A549 (cell line): ENCODE measurements at regions not wholly inside any gene's neighbourhood (a gene's known extent, or its start where the extent isn't known, plus 50 kb on each side); places are given as distances from the start of the nearest gene placed in this dataset.

ENCODE experiments used
- CBX8 ChIP-seq: fragments of 200-600 bp; sonication (generic); IDR thresholded peaks from 2 replicates; pipeline ENCODE4 v1.6.1; 2016
- CHD2 ChIP-seq: fragments of 150-350 bp; IDR thresholded peaks from 2 replicates; pipeline ENCODE4 v1.6.1; 2014; ENCODE audit warnings: low read length; ENCODE audit not compliant: partially characterized antibody
- E2F6 ChIP-seq: IDR thresholded peaks from 2 replicates; pipeline ENCODE4 v1.6.1; 2012; ENCODE audit warnings: low read depth, borderline replicate concordance
- EHMT2 ChIP-seq: fragments of 200-600 bp; sonication (generic); IDR thresholded peaks from 2 replicates; pipeline ENCODE4 v1.6.1; 2016; ENCODE audit warnings: antibody characterized with exemption, low read depth, mild to moderate bottlenecking, moderate library complexity
- ESRRA ChIP-seq: fragments of 150-350 bp; IDR thresholded peaks from 2 replicates; pipeline ENCODE4 v1.6.1; 2014; ENCODE audit warnings: mild to moderate bottlenecking, low read length, borderline replicate concordance
- FOXS1 ChIP-seq: fragments of 250-450 bp; sonication (Bioruptor Pico); IDR thresholded peaks from 2 replicates; pipeline ENCODE4 v1.5.0; 2020; ENCODE audit warnings: mild to moderate bottlenecking, moderate library complexity
- GATA3 ChIP-seq: IDR thresholded peaks from 2 replicates; pipeline ENCODE4 v1.6.1; 2012; ENCODE audit warnings: borderline replicate concordance
- HMGXB4 ChIP-seq: fragments of 250-450 bp; sonication (Bioruptor Pico); IDR thresholded peaks from 2 replicates; pipeline ENCODE4 v1.5.0; 2021; ENCODE audit warnings: mild to moderate bottlenecking, moderate library complexity, borderline replicate concordance
- HOXA7 ChIP-seq: fragments of 250-450 bp; sonication (Bioruptor Pico); IDR thresholded peaks from 2 replicates; pipeline ENCODE4 v1.5.0; 2020; ENCODE audit warnings: mild to moderate bottlenecking, moderate library complexity
- JUN ChIP-seq, 2 experiments: fragments of >200 bp; sonication (Bioruptor Twin); formaldehyde crosslinking; IDR thresholded peaks; 2 replicates in 1 of 2; 3 replicates in 1 of 2; pipeline ENCODE4 v1.6.1; 2016 to 2017
- KDM5A ChIP-seq: fragments of 200-600 bp; sonication (generic); IDR thresholded peaks from 2 replicates; pipeline ENCODE4 v1.6.1; 2016; ENCODE audit warnings: antibody characterized with exemption, mild to moderate bottlenecking
- MAX ChIP-seq: IDR thresholded peaks from 2 replicates; pipeline ENCODE4 v1.6.1; 2012
- MAZ ChIP-seq: fragments of 150-350 bp; IDR thresholded peaks from 2 replicates; pipeline ENCODE4 v1.6.1; 2014; ENCODE audit warnings: antibody characterized with exemption, low read depth, low read length, borderline replicate concordance
- NFE2L2 ChIP-seq: fragments of 150-350 bp; conservative IDR thresholded peaks from 2 replicates; pipeline ENCODE4 v1.6.1; 2014; ENCODE audit warnings: low read length
- NPAS2 ChIP-seq: fragments of 250-450 bp; sonication (Bioruptor Pico); IDR thresholded peaks from 2 replicates; pipeline ENCODE4 v1.8.0; 2022; ENCODE audit warnings: mild to moderate bottlenecking, moderate library complexity, borderline replicate concordance
- NR3C1 ChIP-seq: fragments of >200 bp; sonication (Bioruptor Twin); formaldehyde crosslinking; IDR thresholded peaks from 3 replicates; pipeline ENCODE4 v1.6.1; 2017
- PBX3 ChIP-seq: IDR thresholded peaks from 2 replicates; pipeline ENCODE4 v1.6.1; 2012
- POLR2A ChIP-seq: IDR thresholded peaks from 2 replicates; pipeline ENCODE4 v1.6.1; 2012; ENCODE audit warnings: mild to moderate bottlenecking, low read length
- RARB ChIP-seq: fragments of 250-450 bp; sonication (Bioruptor Pico); IDR thresholded peaks from 2 replicates; pipeline ENCODE4 v1.8.0; 2021; ENCODE audit warnings: mild to moderate bottlenecking, moderate library complexity
- RFX5 ChIP-seq: fragments of 450-650 bp; IDR thresholded peaks from 2 replicates; pipeline ENCODE4 v1.7.1; 2014; ENCODE audit warnings: antibody characterized with exemption, mild to moderate bottlenecking, moderate library complexity
- RNF2 ChIP-seq: fragments of 200-600 bp; sonication (generic); IDR thresholded peaks from 2 replicates; pipeline ENCODE4 v1.6.1; 2016; ENCODE audit warnings: low read depth, mild to moderate bottlenecking, antibody characterized with exemption, moderate library complexity, borderline replicate concordance
- TFCP2L1 ChIP-seq: fragments of 250-450 bp; sonication (Bioruptor Pico); IDR thresholded peaks from 2 replicates; pipeline ENCODE4 v1.5.0; 2021; ENCODE audit warnings: mild to moderate bottlenecking
- ZC3H11A ChIP-seq: fragments of 450-650 bp; IDR thresholded peaks from 2 replicates; pipeline ENCODE4 v1.6.1; 2014; ENCODE audit warnings: antibody characterized with exemption, mild to moderate bottlenecking
- ZFP36 ChIP-seq: fragments of 450-650 bp; IDR thresholded peaks from 2 replicates; pipeline ENCODE4 v1.6.1; 2014; ENCODE audit warnings: borderline replicate concordance; ENCODE audit not compliant: partially characterized antibody
- TF ChIP-seq, protein P1 (sequence below): fragments of 450-650 bp; IDR thresholded peaks from 2 replicates; pipeline ENCODE4 v1.6.1; 2014; ENCODE audit warnings: antibody characterized with exemption
- TF ChIP-seq, protein P2 (sequence below): fragments of 200-600 bp; sonication (generic); IDR thresholded peaks from 2 replicates; pipeline ENCODE4 v1.6.1; 2016; ENCODE audit warnings: antibody characterized with exemption, mild to moderate bottlenecking, moderate library complexity
- TF ChIP-seq, protein P3 (sequence below): fragments of >200 bp; sonication (Bioruptor Twin); formaldehyde crosslinking; IDR thresholded peaks from 2 replicates; pipeline ENCODE4 v1.6.1; 2016

DNA sequence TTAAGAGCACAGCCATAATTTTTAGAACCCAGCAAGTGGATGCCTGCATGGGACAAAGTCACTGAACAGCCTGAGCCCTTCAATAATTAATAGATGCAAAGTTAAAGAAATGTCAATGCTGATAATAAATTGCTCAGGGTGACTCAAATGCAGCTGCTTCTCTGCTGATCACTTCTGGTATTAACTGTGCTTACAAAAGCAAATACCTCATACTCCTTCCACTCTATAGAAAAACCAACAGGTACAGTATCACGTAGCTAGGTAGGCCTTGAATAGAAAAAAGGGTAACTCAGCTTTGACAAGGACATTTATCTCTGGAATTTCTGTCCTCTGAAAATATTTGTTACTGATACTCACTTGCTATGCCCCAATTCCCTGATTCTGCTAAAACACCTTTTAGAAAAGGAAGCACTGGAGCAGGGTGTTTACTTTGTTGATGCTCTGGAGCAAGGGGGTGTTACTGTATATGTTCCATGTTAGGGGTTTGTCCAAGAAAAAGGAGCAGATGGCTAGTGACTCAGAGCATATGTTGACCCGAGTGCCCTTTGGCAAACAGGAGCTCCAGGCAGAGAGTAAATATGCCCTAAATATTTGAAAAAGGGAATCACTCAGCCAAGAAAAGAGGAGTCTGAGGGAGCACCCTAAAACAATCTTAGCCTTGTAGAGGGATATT, 59.1 kb upstream of the RTN4 start (continued):
- no peak for TF ChIP-seq ZFP36
- TF ChIP-seq GATA3, result peak; percentile 86
- peak; percentile 79 for TF ChIP-seq MAX
- no peak for TF ChIP-seq EHMT2
- no peak for TF ChIP-seq KDM5A
- no peak for TF ChIP-seq MAZ
- TF ChIP-seq CBX8, result no peak
- TF ChIP-seq, protein P1, sequence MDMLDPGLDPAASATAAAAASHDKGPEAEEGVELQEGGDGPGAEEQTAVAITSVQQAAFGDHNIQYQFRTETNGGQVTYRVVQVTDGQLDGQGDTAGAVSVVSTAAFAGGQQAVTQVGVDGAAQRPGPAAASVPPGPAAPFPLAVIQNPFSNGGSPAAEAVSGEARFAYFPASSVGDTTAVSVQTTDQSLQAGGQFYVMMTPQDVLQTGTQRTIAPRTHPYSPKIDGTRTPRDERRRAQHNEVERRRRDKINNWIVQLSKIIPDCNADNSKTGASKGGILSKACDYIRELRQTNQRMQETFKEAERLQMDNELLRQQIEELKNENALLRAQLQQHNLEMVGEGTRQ, result no peak
- TF ChIP-seq, protein P2, sequence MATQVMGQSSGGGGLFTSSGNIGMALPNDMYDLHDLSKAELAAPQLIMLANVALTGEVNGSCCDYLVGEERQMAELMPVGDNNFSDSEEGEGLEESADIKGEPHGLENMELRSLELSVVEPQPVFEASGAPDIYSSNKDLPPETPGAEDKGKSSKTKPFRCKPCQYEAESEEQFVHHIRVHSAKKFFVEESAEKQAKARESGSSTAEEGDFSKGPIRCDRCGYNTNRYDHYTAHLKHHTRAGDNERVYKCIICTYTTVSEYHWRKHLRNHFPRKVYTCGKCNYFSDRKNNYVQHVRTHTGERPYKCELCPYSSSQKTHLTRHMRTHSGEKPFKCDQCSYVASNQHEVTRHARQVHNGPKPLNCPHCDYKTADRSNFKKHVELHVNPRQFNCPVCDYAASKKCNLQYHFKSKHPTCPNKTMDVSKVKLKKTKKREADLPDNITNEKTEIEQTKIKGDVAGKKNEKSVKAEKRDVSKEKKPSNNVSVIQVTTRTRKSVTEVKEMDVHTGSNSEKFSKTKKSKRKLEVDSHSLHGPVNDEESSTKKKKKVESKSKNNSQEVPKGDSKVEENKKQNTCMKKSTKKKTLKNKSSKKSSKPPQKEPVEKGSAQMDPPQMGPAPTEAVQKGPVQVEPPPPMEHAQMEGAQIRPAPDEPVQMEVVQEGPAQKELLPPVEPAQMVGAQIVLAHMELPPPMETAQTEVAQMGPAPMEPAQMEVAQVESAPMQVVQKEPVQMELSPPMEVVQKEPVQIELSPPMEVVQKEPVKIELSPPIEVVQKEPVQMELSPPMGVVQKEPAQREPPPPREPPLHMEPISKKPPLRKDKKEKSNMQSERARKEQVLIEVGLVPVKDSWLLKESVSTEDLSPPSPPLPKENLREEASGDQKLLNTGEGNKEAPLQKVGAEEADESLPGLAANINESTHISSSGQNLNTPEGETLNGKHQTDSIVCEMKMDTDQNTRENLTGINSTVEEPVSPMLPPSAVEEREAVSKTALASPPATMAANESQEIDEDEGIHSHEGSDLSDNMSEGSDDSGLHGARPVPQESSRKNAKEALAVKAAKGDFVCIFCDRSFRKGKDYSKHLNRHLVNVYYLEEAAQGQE, result no peak
- TF ChIP-seq RFX5, result no peak
- TF ChIP-seq, protein P3, sequence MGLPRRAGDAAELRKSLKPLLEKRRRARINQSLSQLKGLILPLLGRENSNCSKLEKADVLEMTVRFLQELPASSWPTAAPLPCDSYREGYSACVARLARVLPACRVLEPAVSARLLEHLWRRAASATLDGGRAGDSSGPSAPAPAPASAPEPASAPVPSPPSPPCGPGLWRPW, result no peak
- no peak; the same call in 1 of the 2 replicates for TF ChIP-seq FOXS1 (CRISPR knock-in tag)
- TF ChIP-seq JUN (IDR thresholded peaks at IDR 0.05), result peak; percentile 86 to 91; a peak in 4 of 5 replicates
- TF ChIP-seq NFE2L2, result no peak
- TF ChIP-seq RNF2, result no peak
- no peak for TF ChIP-seq ESRRA
- peak; percentile 86 for TF ChIP-seq PBX3
- no peak for TF ChIP-seq NR3C1
- no peak for TF ChIP-seq TFCP2L1
- no peak for TF ChIP-seq HMGXB4
- TF ChIP-seq HOXA7, result no peak
- TF ChIP-seq E2F6, result no peak
- TF ChIP-seq NPAS2 (CRISPR knock-in tag), result no peak
- no peak for TF ChIP-seq CHD2
- no peak for TF ChIP-seq ZC3H11A
- no peak for TF ChIP-seq POLR2A
- no peak for TF ChIP-seq RARB (CRISPR knock-in tag)
